GM12878 (cell line): ENCODE measurements at regions not wholly inside any gene's neighbourhood (a gene's known extent, or its start where the extent isn't known, plus 50 kb on each side); places are given as distances from the start of the nearest gene placed in this dataset.

Experiments used
- ATAC-seq: fragments of 200-7000 bp; cut with Tn5 transposase; 3 replicates; pipeline ENCODE4 v1.9.1; 2020; ENCODE audit warnings: mild to moderate bottlenecking, moderate library complexity
- BruUV-seq: library from RNA; stranded (reverse); fragments of 400-500 nt; replicated peaks from 2 replicates; lab custom pipeline; 2021; lab: Mats Ljungman, UMichigan
- CTCF ChIA-PET: fragments of 300-600 bp; sonication (Branson Sonifier 250); formaldehyde crosslinking; extraction: SDS; loops from one replicate; lab custom pipeline; 2021; ENCODE audit warnings: inconsistent platforms; lab: Yijun Ruan, JAX
- POLR2A ChIA-PET: fragments of 350-600 bp; formaldehyde crosslinking; extraction: SDS; loops from one replicate; lab custom pipeline; 2021; ENCODE audit warnings: inconsistent platforms; lab: Charles Lee
- RAD21 ChIA-PET: fragments of 300-600 bp; sonication (Branson Sonifier 250); formaldehyde crosslinking; loops from one replicate; lab custom pipeline; 2023; ENCODE audit warnings: antibody characterized with exemption; ENCODE audit not compliant: unreplicated experiment; lab: Charles Lee
- SMC1A ChIA-PET: fragments of 300-600 bp; sonication (Branson Sonifier 250); formaldehyde crosslinking; loops from one replicate; lab custom pipeline; 2023; ENCODE audit not compliant: unreplicated experiment, uncharacterized antibody; lab: Charles Lee
- DNase-seq: peaks from one replicate; pipeline ENCODE4 v3.0.0-alpha.2; 2011; ENCODE audit warnings: low read depth, low spot score
- FAIRE-seq: peaks from 3 replicates; lab custom pipeline; 2011; peaks lifted over from hg19 to GRCh38; lab: Jason Lieb, UNC
- H2AFZ ChIP-seq: 2 replicates; pipeline ENCODE4 v1.6.0; 2011; ENCODE audit warnings: low read depth, low read length, control low read depth; ENCODE audit not compliant: control insufficient read depth
- H3K27ac ChIP-seq: 2 replicates; pipeline ENCODE4 v1.5.1; 2011; ENCODE audit warnings: control low read depth; ENCODE audit not compliant: control insufficient read depth, insufficient read depth
- H3K27me3 ChIP-seq, 2 experiments: replicated peaks in 1 of 2; 2 replicates each; pipeline versions ENCODE4 v1.6.0 to v1.6.1; 2011; ENCODE audit warnings: low read length in 1 of 2; ENCODE audit not compliant: control insufficient read depth in 2 of 2, insufficient read depth in 2 of 2
- H3K36me3 ChIP-seq, 2 experiments: 2 replicates each; pipeline ENCODE4 v1.5.1; 2011; ENCODE audit warnings: low read length in 1 of 2; ENCODE audit not compliant: control insufficient read depth in 2 of 2, insufficient read depth in 2 of 2
- H3K4me1 ChIP-seq: 2 replicates; pipeline ENCODE4 v1.6.1; 2011; ENCODE audit warnings: mild to moderate bottlenecking, low read length, moderate library complexity, mixed read lengths; ENCODE audit not compliant: control insufficient read depth, insufficient read depth
- H3K4me2 ChIP-seq: 2 replicates; pipeline ENCODE4 v1.6.0; 2011; ENCODE audit warnings: control low read depth; ENCODE audit not compliant: control insufficient read depth, insufficient read depth
- H3K4me3 ChIP-seq: fragments of 200-600 bp; sonication (generic); 2 replicates; pipeline ENCODE4 v1.5.1; 2016
- H3K79me2 ChIP-seq: 2 replicates; pipeline ENCODE4 v1.6.0; 2011; ENCODE audit warnings: low read length; ENCODE audit not compliant: control insufficient read depth, insufficient read depth
- H3K9ac ChIP-seq: 2 replicates; pipeline ENCODE4 v1.8.0; 2011; ENCODE audit warnings: low read length, control low read depth, mixed read lengths; ENCODE audit not compliant: control insufficient read depth, insufficient read depth
- H3K9me3 ChIP-seq: replicated peaks from 3 replicates; pipeline ENCODE4 v1.5.1; 2011; ENCODE audit warnings: mild to moderate bottlenecking, low read length; ENCODE audit not compliant: control insufficient read depth, insufficient read depth
- H4K20me1 ChIP-seq: 2 replicates; pipeline ENCODE4 v1.6.0; 2011; ENCODE audit not compliant: control insufficient read depth, insufficient read depth
- CUX1 ChIP-seq: IDR thresholded peaks from 2 replicates; pipeline ENCODE4 v1.6.1; 2012; ENCODE audit warnings: improper control_type of control experiment, low read depth, low read length; ENCODE audit not compliant: insufficient replicate concordance
- SIX5 ChIP-seq: IDR thresholded peaks from 2 replicates; pipeline ENCODE4 v1.6.1; 2011; ENCODE audit warnings: mild to moderate bottlenecking, low read depth, low read length, moderate library complexity; ENCODE audit not compliant: severe bottlenecking
- WGBS: methylation state at CpG from one replicate; pipeline ENCODE4 v1.1.6; 2016; ENCODE audit warnings: low lambda C conversion rate; ENCODE audit not compliant: insufficient replicate concordance, insufficient coverage; ENCODE audit errors: missing lambda C conversion rate; 5-methylcytosine and 5-hydroxymethylcytosine counted together
- in situ Hi-C: fragments of 300-500 bp; cut with MboI; formaldehyde crosslinking; loops from 9 replicates; pipeline ENCODE4 v1.14.3; 2018; ENCODE audit warnings: mixed read lengths
- intact Hi-C: fragments of 100-400 bp; cut with micrococcal nuclease; formaldehyde crosslinking; loops from one replicate; pipeline ENCODE4 v1.14.2; 2022; ENCODE audit not compliant: unreplicated experiment

- BruUV-seq: no TSS peak
Measured at GRCh38 chr21:17388226-17388625, 124.6 kb upstream of the CXADR start.

More at GRCh38 chr21:17388226-17388625, 124.6 kb upstream of the CXADR start:
- Histone ChIP-seq H3K27ac (no peak overlapping the region), H3K4me3 (no peak overlapping the region), H3K36me3 (no peaks in the 10 kb centered on the region), H3K4me2 (no peak overlapping the region), H3K9me3 (no peaks in the 10 kb centered on the region), H2AFZ (no peak overlapping the region), H3K27me3 (no peaks in the 10 kb centered on the region), H4K20me1 (no peaks in the 10 kb centered on the region), H3K9ac (no peak overlapping the region), H3K79me2 (no peaks in the 10 kb centered on the region), H3K4me1 (no peaks in the 10 kb centered on the region)
- WGBS: 10% methylated on average over 4 of the region's 4 CpGs
- ATAC-seq (no peak), DNase-seq (no peak), FAIRE-seq (no peak)
- ChIA-PET CTCF (interaction anchor here (1.0 to 7.8 kb wide), 4 partner anchors 164 to 541 kb away, joined by 3 to 107 read pairs (median 14); no protein-coding TSS in a partner anchor), POLR2A (no interaction called here), SMC1A (interaction anchor here (0.7 to 5.9 kb wide), 3 partner anchors 14 to 197 kb away, joined by 3 to 29 read pairs (median 3); no protein-coding TSS in a partner anchor), RAD21 (interaction anchor here (0.5 to 3.7 kb wide), 5 partner anchors 15 to 197 kb away, joined by 3 to 30 read pairs (median 3); no protein-coding TSS in a partner anchor)
- intact Hi-C loops (loop anchor here (10.0 kb wide), 2 partner anchors 167 to 537 kb away; no protein-coding TSS in a partner anchor), in situ Hi-C loops (no loop called here)
- TF ChIP-seq CUX1 (no peak), SIX5 (no peak)
